HG02759 (cell line): ENCODE measurements at regions not wholly inside any gene's neighbourhood (a gene's known extent, or its start where the extent isn't known, plus 50 kb on each side); places are given as distances from the start of the nearest gene placed in this dataset.

Experiments
- ATAC-seq: cut with Tn5 transposase; IDR thresholded peaks from one replicate; pipeline ENCODE4 v1.9.1; 2021; ENCODE audit warnings: mild to moderate bottlenecking, moderate library complexity; ENCODE audit not compliant: unreplicated experiment

- no peak for ATAC-seq
These were observed 96.8 kb upstream of the PHYHIPL start for GRCh38 chr10:59079386-59080226.

DNA sequence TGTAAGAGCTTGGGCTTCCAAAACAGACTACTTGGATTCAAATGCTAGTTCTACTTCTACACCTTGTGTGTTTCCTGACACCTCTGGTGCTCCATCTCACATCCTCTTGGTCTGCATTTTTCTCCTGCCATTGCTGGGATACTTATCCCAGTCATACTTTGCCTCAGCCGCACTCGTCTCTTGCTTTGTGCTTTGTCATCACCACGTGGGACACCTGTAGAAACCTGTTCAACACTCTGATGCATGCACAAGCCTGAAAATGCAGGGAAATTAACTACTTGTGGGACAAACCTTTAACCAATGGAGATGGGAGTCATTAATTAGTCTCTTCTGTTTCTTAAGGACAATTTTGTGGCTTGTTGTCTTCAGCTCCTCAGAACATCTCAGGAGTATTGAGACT is 94.2 kb upstream of the PHYHIPL start:
- no peak for ATAC-seq

DNA sequence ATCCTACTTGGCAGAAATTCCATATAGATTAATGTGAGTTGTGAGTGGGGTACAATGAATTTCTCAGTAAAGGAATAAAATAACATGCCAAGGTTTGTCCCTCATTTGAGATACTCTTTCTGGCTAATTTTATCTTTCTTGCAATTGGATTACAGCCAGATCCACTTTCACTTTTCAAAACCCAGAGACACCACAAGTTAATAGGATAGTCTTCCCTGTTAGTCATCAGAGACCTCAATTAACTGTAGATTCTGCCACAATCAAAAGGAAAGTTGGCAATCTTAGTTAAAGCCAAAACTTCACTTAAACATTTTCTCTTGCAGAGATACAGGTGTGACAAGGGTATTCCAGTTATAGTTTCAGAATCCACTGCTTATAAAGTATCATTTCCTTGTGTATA is 91.4 kb upstream of the PHYHIPL start:
- ATAC-seq: no peak

DNA sequence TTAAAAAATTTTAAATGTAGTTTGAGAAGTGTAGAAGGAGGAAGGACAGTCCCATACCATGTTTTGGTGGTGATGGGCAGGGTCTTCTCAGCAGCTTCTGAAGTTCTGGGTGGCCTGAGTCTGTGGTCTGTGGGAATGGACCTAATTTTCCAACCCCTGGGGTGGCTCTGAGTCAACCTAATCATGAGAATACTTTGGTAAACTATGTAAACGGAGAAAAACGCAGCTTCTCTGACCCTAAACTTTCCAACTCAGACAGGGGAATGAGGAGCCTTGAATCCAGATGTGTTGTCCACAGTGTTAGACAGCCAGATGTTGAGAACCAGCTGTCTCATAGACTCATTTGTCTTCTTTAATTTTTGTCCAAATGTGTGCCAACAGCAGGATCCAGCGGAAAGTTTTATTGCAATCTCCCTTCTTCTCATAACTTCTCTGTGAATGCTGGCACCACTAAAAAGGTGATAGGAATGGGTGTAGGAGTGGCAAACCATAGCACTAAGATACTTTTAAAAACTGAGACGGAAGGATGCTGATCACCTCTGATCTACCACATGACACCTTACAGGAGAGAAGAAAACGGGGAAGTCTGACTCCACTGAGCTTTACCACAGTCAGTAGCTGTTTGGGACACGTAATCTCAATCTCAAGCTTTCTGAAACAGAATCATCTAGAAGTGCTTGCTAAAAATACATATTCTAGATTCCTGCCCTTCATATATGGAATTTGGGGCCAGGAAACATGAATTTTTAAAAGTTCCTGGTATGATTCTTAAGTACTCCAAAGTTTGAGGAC is 90.5 kb upstream of the PHYHIPL start:
- ATAC-seq: no peak

DNA sequence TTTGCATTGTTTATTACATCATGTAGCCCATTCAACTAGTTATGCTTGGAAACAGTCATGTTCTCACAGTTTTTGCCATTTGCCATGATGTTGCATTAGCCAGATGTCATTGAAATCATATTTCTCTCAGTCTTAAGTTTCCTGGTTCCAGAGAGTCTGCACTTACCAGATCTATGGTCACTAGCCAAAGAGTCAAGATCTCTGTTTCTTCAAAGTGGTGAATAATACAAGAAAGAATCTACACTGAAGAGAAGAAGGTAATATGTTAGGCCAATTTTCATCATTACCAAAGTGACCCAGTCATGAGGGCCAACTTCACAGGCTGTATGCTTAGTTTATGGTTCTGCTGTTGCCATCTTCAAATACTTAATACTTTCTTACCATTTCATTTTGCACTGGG is 89.0 kb upstream of the PHYHIPL start:
- no peak for ATAC-seq

- no peak for ATAC-seq
These were observed 87.4 kb upstream of the PHYHIPL start for GRCh38 chr10:59088912-59089573.

DNA sequence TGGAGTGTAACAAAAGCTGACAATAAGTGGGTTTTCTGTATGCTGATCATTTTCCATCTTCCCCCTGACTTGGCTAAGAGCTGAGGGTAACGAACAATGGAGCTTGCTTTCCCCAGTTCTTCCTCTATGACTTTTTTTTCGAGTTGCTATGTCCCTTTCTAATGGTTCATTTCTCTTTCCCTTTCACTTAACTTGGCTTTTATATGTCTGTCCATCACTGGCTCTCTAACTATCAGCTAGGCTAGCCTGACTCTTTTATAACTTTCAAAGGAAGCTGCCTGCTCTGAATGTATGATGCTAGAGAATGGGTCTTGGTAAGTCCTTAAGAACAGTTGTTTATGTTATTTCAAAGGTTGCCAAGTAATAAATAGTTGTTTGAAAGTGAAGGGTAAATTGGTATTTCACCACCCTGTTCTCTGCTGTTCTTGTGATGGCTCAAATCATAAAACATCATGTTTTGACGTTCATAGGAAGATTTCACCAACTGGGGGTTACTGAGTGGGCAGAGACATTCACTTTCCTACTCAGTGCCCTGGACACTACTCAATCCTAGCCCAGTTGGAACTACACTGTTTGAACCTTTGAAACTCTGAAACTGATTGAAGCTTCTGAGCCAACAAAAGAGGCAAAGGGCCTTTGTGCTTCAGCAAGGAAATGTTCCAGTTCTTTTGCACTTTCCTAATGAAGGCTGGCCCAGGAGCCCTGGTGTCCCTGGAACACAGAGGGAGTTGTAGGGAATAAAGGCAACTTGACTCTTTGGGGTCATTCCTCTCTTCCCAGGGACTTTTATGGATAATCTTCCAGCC is 85.4 kb upstream of the PHYHIPL start:
- ATAC-seq: no peak

GRCh38 chr10:59093461-59093860 is 83.0 kb upstream of the PHYHIPL start:
- ATAC-seq: no peak

DNA sequence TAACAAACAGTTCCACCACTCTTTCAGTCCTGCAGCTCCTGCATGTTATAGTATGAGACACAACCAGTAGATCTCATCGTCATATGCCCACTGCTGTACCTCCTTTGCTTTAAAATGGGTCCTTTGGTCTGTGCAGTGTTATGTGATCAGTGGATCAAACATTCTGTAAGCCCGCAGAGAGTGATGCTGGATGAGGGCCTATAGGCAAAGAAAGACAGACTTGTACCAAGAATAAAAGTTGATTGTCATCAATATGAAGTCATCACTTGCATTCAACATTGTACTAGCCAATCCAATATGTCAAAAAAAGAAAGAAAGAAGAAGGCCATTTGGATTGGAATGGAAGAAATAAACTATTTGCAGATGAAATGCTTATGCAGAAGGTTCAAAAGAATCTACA is 79.8 kb upstream of the PHYHIPL start:
- ATAC-seq: no peak

- ATAC-seq: no peak
These were observed 78.1 kb upstream of the PHYHIPL start for GRCh38 chr10:59098387-59098786.

- no peak for ATAC-seq
These were observed 77.5 kb upstream of the PHYHIPL start for GRCh38 chr10:59098831-59099452.

GRCh38 chr10:59099481-59099880 is 77.0 kb upstream of the PHYHIPL start:
- no peak for ATAC-seq

DNA sequence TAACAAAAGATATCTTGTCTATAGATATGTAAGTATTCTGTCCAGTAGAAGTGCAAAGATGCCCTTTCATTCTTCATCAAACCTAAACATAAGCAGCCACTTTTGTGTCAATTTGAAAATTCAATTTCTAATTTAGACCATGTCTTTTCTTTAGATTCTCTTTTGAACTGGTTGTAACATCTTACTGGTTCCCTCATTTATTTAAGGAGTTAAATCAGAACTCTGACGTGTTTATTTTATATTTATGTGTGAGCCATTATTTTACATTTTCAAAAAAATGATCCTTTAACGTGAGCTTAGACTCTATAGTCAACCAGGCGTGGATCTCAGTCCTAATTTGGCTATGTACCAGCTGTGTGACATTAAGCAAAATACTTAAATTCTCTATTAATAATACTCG is 74.0 kb upstream of the PHYHIPL start:
- no peak for ATAC-seq

DNA sequence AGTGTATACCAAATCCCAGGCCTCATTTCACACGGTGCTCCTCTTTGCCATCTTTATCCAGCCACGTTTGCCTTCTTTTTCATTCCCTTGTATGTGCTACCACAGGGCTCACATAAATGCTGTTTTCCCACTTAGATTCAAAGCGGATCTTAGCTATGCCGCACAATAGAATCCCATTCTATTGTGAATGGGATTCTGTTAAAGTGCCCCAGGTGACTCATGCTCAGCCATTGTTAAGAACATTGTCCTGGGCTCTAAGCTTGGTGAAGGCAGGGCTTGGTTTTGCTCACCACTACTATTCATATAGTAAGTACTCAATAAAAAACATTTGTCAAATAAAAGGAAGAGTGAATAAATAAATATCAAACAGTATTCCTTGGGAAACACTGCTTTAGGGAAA is 72.3 kb upstream of the PHYHIPL start:
- no peak for ATAC-seq

- no peak for ATAC-seq
These were observed 70.0 kb upstream of the PHYHIPL start for GRCh38 chr10:59106441-59106840.

GRCh38 chr10:59107147-59107546 is 69.3 kb upstream of the PHYHIPL start:
- no peak for ATAC-seq

GRCh38 chr10:59108296-59108870 is 68.1 kb upstream of the PHYHIPL start:
- no peak for ATAC-seq

- no peak for ATAC-seq
These were observed 67.6 kb upstream of the PHYHIPL start for GRCh38 chr10:59108886-59109288.

DNA sequence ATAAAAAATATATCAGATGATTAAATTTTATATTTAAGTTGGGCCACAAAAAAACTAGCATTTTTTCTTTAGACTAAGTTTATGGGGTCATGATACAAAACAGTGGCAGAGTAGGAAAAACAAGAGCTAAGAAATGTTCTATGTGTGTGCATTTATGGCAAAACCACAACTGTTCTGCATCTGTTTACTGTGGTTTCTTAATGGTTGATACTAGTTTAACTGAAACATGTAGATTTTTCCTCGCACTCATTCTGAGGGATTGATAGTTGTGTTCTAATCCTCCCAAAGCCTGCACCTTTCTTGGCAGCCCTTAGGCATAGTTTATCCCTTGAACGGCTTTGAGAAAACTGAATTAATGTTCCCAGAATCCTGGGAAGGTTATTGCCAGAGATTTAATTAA is 66.6 kb upstream of the PHYHIPL start:
- no peak for ATAC-seq

DNA sequence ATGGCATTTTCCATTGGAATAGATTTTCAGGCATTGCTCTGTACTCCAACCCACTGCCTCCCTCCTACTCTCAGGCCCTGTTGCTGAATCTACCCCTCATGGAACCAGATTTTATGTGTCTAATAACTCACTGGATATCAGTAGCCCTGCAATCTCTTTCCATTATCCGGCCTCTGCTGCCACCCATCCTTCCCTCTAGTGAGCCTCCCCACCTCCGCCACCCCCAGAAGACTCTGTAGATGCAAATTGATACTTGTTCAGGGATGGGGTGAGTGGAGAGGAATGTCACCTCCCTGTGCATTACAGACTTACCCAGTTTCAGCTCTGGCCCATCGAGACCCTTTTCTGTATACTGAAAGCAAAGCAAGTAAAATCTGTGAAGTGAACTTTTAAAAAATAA is 52.3 kb upstream of the PHYHIPL start:
- no peak for ATAC-seq
